H1 (cell line): ENCODE measurements at regions not wholly inside any gene's neighbourhood (a gene's known extent, or its start where the extent isn't known, plus 50 kb on each side); places are given as distances from the start of the nearest gene placed in this dataset.

ENCODE experiments used
- CTCF ChIA-PET: fragments of 300-600 bp; sonication (Branson Sonifier 250); formaldehyde crosslinking; loops from one replicate; lab custom pipeline; 2021; ENCODE audit not compliant: partially characterized antibody; lab: Charles Lee
- POLR2A ChIA-PET: fragments of 300-600 bp; sonication (Branson Sonifier 250); formaldehyde crosslinking; loops from one replicate; lab custom pipeline; 2021; ENCODE audit warnings: inconsistent platforms; ENCODE audit not compliant: partially characterized antibody; lab: Charles Lee
- DNase-seq, 2 experiments: peaks; one replicate each; pipeline versions ENCODE4 v3.0.0 to v3.0.0-alpha.2; 2010 to 2022; ENCODE audit warnings: low spot score in 2 of 2, low read depth in 1 of 2, mixed read lengths in 1 of 2
- FAIRE-seq: peaks from 2 replicates; lab custom pipeline; 2011; peaks lifted over from hg19 to GRCh38; lab: Jason Lieb, UNC
- H2AFZ ChIP-seq: 2 replicates; pipeline ENCODE4 v1.8.1; 2012; ENCODE audit warnings: low read length, inconsistent platforms
- H2AK5ac ChIP-seq: 2 replicates; pipeline ENCODE4 v1.6.1; 2013; ENCODE audit warnings: low read depth, low read length
- H2BK120ac ChIP-seq: replicated peaks from 2 replicates; pipeline ENCODE3; 2013; ENCODE audit warnings: low read depth, low read length, inconsistent platforms
- H2BK12ac ChIP-seq: 2 replicates; pipeline ENCODE4 v1.6.1; 2013; ENCODE audit warnings: low read depth, low read length
- H2BK15ac ChIP-seq: 2 replicates; pipeline ENCODE4 v1.6.1; 2013; ENCODE audit warnings: low read length
- H2BK20ac ChIP-seq: 2 replicates; pipeline ENCODE4 v1.6.1; 2013; ENCODE audit warnings: low read length
- H2BK5ac ChIP-seq: 2 replicates; pipeline ENCODE4 v1.6.1; 2013; ENCODE audit warnings: low read depth, low read length
- H3K14ac ChIP-seq: 2 replicates; pipeline ENCODE4 v1.6.1; 2013; ENCODE audit warnings: inconsistent platforms; ENCODE audit not compliant: insufficient read length
- H3K18ac ChIP-seq: 2 replicates; pipeline ENCODE4 v1.6.1; 2013; ENCODE audit warnings: low read length; ENCODE audit errors: extremely low read depth
- H3K23ac ChIP-seq: 2 replicates; pipeline ENCODE4 v1.6.1; 2013; ENCODE audit warnings: inconsistent platforms; ENCODE audit not compliant: insufficient read length
- H3K23me2 ChIP-seq: 2 replicates; pipeline ENCODE4 v1.6.1; 2013; ENCODE audit warnings: low read depth, low read length
- H3K27ac ChIP-seq: 2 replicates; pipeline ENCODE4 v1.6.1; 2011; ENCODE audit warnings: low read depth, low read length, inconsistent platforms
- H3K27me3 ChIP-seq, 4 experiments: replicated peaks in 1 of 4; 1 replicate in 1 of 4; 2 replicates in 3 of 4; pipeline versions ENCODE4 v1.6.1 to v1.8.1; 2011 to 2013; ENCODE audit warnings: low read length in 3 of 4, mild to moderate bottlenecking in 3 of 4, inconsistent platforms in 2 of 4, mixed read lengths in 2 of 4, moderate library complexity in 1 of 4; ENCODE audit not compliant: control insufficient read depth in 3 of 4, insufficient read depth in 3 of 4; ENCODE audit errors: extremely low read depth in 1 of 4
- H3K36me3 ChIP-seq, 4 experiments: 2 replicates each; pipeline versions ENCODE4 v1.6.1 to v1.8.1; 2011 to 2013; ENCODE audit warnings: mild to moderate bottlenecking in 4 of 4, low read length in 3 of 4, moderate library complexity in 2 of 4, control low read depth in 1 of 4, inconsistent platforms in 1 of 4; ENCODE audit not compliant: insufficient read depth in 4 of 4, control insufficient read depth in 2 of 4
- H3K4ac ChIP-seq: replicated peaks from 2 replicates; pipeline ENCODE3; 2013; ENCODE audit warnings: low read length, low read depth, mixed read lengths, inconsistent platforms; ENCODE audit not compliant: insufficient read length
- H3K4me1 ChIP-seq, 4 experiments: replicated peaks in 1 of 4; 1 replicate in 1 of 4; 2 replicates in 3 of 4; pipeline versions ENCODE4 v1.6.1 to v1.8.1; 2011 to 2013; ENCODE audit warnings: low read length in 3 of 4, inconsistent platforms in 2 of 4, mixed read lengths in 1 of 4; ENCODE audit not compliant: insufficient read depth in 4 of 4, control insufficient read depth in 3 of 4
- H3K4me2 ChIP-seq, 2 experiments: 2 replicates each; pipeline versions ENCODE4 v1.6.1 to v1.8.1; 2011 to 2013; ENCODE audit warnings: low read depth in 2 of 2, low read length in 2 of 2, control low read depth in 1 of 2, inconsistent platforms in 1 of 2, mild to moderate bottlenecking in 1 of 2; ENCODE audit not compliant: insufficient read depth in 1 of 2
- H3K4me3 ChIP-seq, 4 experiments: fragments of 200-600, 300-600 bp in 1 of 4; sonication (generic), shearing (Covaris generic), sonication (Bioruptor Twin) in 1 of 4; 2 replicates each; pipeline versions ENCODE4 v1.5.1 to v1.8.1; 2011 to 2016; ENCODE audit warnings: low read length in 4 of 4, low read depth in 3 of 4, control low read depth in 2 of 4, inconsistent platforms in 2 of 4, mild to moderate bottlenecking in 2 of 4, mixed read lengths in 1 of 4, moderate library complexity in 1 of 4; ENCODE audit not compliant: insufficient read depth in 2 of 4; ENCODE audit errors: extremely low read depth in 1 of 4
- H3K56ac ChIP-seq: replicated peaks from 2 replicates; pipeline ENCODE3; 2013; ENCODE audit warnings: low read depth, mild to moderate bottlenecking, mixed read lengths, low read length, inconsistent platforms; ENCODE audit not compliant: insufficient read length
- H3K79me1 ChIP-seq: 2 replicates; pipeline ENCODE4 v1.6.1; 2013; ENCODE audit warnings: low read depth, low read length, control low read depth
- H3K79me2 ChIP-seq, 2 experiments: 2 replicates each; pipeline versions ENCODE4 v1.6.1 to v1.8.1; 2012 to 2013; ENCODE audit warnings: low read length in 2 of 2, mild to moderate bottlenecking in 2 of 2, inconsistent platforms in 1 of 2; ENCODE audit not compliant: insufficient read depth in 2 of 2, control insufficient read depth in 1 of 2
- H3K9ac ChIP-seq, 4 experiments: replicated peaks in 1 of 4; 1 replicate in 1 of 4; 2 replicates in 3 of 4; pipeline versions ENCODE4 v1.6.1 to v1.8.1; 2011 to 2013; ENCODE audit warnings: low read depth in 3 of 4, low read length in 3 of 4, control low read depth in 2 of 4, mild to moderate bottlenecking in 2 of 4, moderate library complexity in 2 of 4, inconsistent platforms in 1 of 4; ENCODE audit errors: extremely low read depth in 1 of 4
- H3K9me3 ChIP-seq, 2 experiments: 2 replicates each; pipeline versions ENCODE4 v1.6.1 to v1.8.1; 2012 to 2013; ENCODE audit warnings: mild to moderate bottlenecking in 2 of 2, moderate library complexity in 2 of 2, control low read depth in 1 of 2, inconsistent platforms in 1 of 2, low read depth in 1 of 2, low read length in 1 of 2, mixed read lengths in 1 of 2; ENCODE audit not compliant: insufficient read depth in 2 of 2
- H4K20me1 ChIP-seq, 2 experiments: replicated peaks in 1 of 2; 2 replicates each; pipeline versions ENCODE3 to v1.8.1; 2011 to 2013; ENCODE audit warnings: inconsistent platforms in 2 of 2, low read length in 2 of 2, mild to moderate bottlenecking in 1 of 2; ENCODE audit not compliant: insufficient read depth in 2 of 2, control insufficient read depth in 1 of 2
- H4K5ac ChIP-seq: 2 replicates; pipeline ENCODE4 v1.6.1; 2013; ENCODE audit warnings: low read length, low read depth, mixed read lengths, inconsistent platforms; ENCODE audit not compliant: insufficient read length
- H4K8ac ChIP-seq: 2 replicates; pipeline ENCODE4 v1.8.0; 2013; ENCODE audit warnings: mild to moderate bottlenecking, moderate library complexity, low read length, inconsistent platforms; ENCODE audit not compliant: insufficient read depth; ENCODE audit errors: extremely low read depth
- H4K91ac ChIP-seq: replicated peaks from 2 replicates; pipeline ENCODE3; 2013; ENCODE audit warnings: low read length, mixed read lengths, inconsistent platforms; ENCODE audit not compliant: insufficient read length
- GABPA ChIP-seq: IDR thresholded peaks from 2 replicates; pipeline ENCODE4 v1.6.1; 2011; ENCODE audit warnings: mild to moderate bottlenecking, low read length, moderate library complexity, borderline replicate concordance; ENCODE audit not compliant: insufficient read depth
- GTF2F1 ChIP-seq: IDR thresholded peaks from 2 replicates; pipeline ENCODE4 v1.6.1; 2012; ENCODE audit warnings: low read depth, low read length, improper control_type of control experiment, borderline replicate concordance
- KDM1A ChIP-seq: fragments of 200-600, 300-600 bp; sonication (generic); IDR thresholded peaks from 2 replicates; pipeline ENCODE4 v1.7.1; 2016; ENCODE audit warnings: mild to moderate bottlenecking, low read length, borderline replicate concordance
- KDM4A ChIP-seq: IDR thresholded peaks from one replicate; pipeline ENCODE4 v1.7.1; 2012; ENCODE audit warnings: low read depth, mild to moderate bottlenecking, moderate library complexity, low read length, inconsistent platforms; ENCODE audit not compliant: severe bottlenecking
- POLR2A ChIP-seq, 2 experiments: IDR thresholded peaks; 1 replicate in 1 of 2; 2 replicates in 1 of 2; pipeline ENCODE4 v1.6.1; 2011; ENCODE audit warnings: low read depth in 2 of 2, low read length in 2 of 2, mild to moderate bottlenecking in 2 of 2; ENCODE audit errors: control extremely low read depth in 1 of 2
- POU5F1 ChIP-seq: IDR thresholded peaks from 2 replicates; pipeline ENCODE4 v1.6.1; 2011; ENCODE audit warnings: low read depth, mild to moderate bottlenecking, low read length, moderate library complexity
- SIRT6 ChIP-seq: IDR thresholded peaks from one replicate; pipeline ENCODE4 v1.7.1; 2012; ENCODE audit warnings: low read length, inconsistent platforms
- SP1 ChIP-seq: IDR thresholded peaks from 2 replicates; pipeline ENCODE4 v1.6.1; 2011; ENCODE audit warnings: low read depth, low read length
- TAF1 ChIP-seq: IDR thresholded peaks from 2 replicates; pipeline ENCODE4 v1.6.1; 2011; ENCODE audit warnings: mild to moderate bottlenecking, low read depth, low read length
- TBP ChIP-seq: IDR thresholded peaks from 2 replicates; pipeline ENCODE4 v1.6.1; 2011; ENCODE audit warnings: low read depth, low read length, improper control_type of control experiment
- TEAD4 ChIP-seq: IDR thresholded peaks from 2 replicates; pipeline ENCODE4 v1.6.1; 2012; ENCODE audit warnings: low read depth, low read length, inconsistent platforms, mixed read lengths
- WGBS, 2 experiments: shearing (Covaris generic) in 1 of 2; methylation state at CpG; one replicate each; pipeline versions ENCODE4 v1.1.6 to v1.1.7; 2013 to 2015; ENCODE audit warnings: low lambda C conversion rate in 2 of 2, mixed read lengths in 2 of 2, inconsistent platforms in 1 of 2, low coverage in 1 of 2, missing lambda C conversion rate in 1 of 2; ENCODE audit not compliant: insufficient replicate concordance in 2 of 2, insufficient coverage in 1 of 2, insufficient read length in 1 of 2; ENCODE audit errors: extremely low coverage in 1 of 2, missing lambda C conversion rate in 1 of 2; 5-methylcytosine and 5-hydroxymethylcytosine counted together
- TF ChIP-seq, protein P1 (sequence below): IDR thresholded peaks from 2 replicates; pipeline ENCODE4 v1.6.1; 2012; ENCODE audit warnings: low read length, inconsistent platforms

DNA sequence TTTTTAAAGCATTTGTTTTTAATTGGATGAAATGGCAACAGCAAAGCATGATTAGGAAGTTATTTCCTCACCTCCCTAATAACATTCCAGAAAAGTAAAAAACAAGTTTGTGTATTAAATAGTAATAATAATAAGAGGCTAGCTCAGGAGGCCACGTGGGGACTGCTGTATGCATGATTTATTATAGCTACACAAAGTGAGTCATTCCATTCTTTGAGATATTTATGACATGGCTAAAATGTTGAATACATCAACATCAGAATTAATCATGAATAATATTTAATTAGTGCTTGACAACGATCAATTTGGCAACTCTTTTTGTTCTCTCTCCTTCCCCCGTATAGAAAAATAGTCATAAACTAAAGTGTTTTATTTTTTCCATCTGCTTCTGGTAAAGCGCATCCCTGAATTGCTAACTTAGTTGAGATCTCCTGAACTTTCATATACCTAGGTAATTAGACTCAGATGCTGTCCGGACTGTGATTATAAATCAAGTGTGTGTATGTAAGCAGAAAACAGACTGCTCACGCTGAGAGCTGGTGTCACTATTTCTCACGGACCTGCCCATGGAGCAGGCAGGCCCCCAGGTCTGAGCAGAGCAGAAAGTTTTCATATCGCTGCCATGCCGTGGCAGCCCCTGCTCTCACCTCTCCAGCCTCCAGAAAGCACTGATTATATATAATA lies 125.7 kb downstream of the WT1 start:
- ChIA-PET CTCF (interaction anchor here (0.9 to 1.5 kb wide), 6 partner anchors 14 to 25 kb away, joined by 3 to 5 read pairs (median 3); no protein-coding TSS in a partner anchor), POLR2A (no interaction called here)
- no peaks in the 10 kb centered on the region for H4K20me1 ChIP-seq
- no peaks in the 10 kb centered on the region for H3K36me3 ChIP-seq
- no peak overlapping the region for H2BK5ac ChIP-seq
- no peak overlapping the region for H3K18ac ChIP-seq
- H3K4ac ChIP-seq = no peak overlapping the region
- H3K23me2 ChIP-seq = no peaks in the 10 kb centered on the region
- H2BK20ac ChIP-seq = no peak overlapping the region
- H3K4me2 ChIP-seq = no peak overlapping the region
- H4K8ac ChIP-seq = no peak overlapping the region
- WGBS, 2 experiments = 88% methylated on average over 9 of the region's 9 CpGs; no CpG with 5 or more reads in 1 of the 2 experiments
- DNase-seq (no peak), FAIRE-seq (no peak)
- TF ChIP-seq TBP (no peak), TEAD4 (no peak), KDM4A (no peak), POLR2A (IDR thresholded peaks at IDR 0.05; ENCODE audit: control extremely low read depth in 1 of 2, low read depth in 2 of 2, low read length in 2 of 2) (no peak), KDM1A (no peak), GTF2F1 (no peak), TAF1 (no peak), POU5F1 (no peak), SIRT6 (no peak), GABPA (no peak), SP1 (no peak)
- TF ChIP-seq, protein P1, sequence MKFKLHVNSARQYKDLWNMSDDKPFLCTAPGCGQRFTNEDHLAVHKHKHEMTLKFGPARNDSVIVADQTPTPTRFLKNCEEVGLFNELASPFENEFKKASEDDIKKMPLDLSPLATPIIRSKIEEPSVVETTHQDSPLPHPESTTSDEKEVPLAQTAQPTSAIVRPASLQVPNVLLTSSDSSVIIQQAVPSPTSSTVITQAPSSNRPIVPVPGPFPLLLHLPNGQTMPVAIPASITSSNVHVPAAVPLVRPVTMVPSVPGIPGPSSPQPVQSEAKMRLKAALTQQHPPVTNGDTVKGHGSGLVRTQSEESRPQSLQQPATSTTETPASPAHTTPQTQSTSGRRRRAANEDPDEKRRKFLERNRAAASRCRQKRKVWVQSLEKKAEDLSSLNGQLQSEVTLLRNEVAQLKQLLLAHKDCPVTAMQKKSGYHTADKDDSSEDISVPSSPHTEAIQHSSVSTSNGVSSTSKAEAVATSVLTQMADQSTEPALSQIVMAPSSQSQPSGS = no peak
- H3K27ac ChIP-seq = no peak overlapping the region
- H4K5ac ChIP-seq = no peak overlapping the region
- H3K79me2 ChIP-seq = no peaks in the 10 kb centered on the region
- H2BK120ac ChIP-seq = no peak overlapping the region
- no peak overlapping the region for H2BK15ac ChIP-seq
- no peak overlapping the region for H3K4me3 ChIP-seq
- no peak overlapping the region for H3K56ac ChIP-seq
- no peak overlapping the region for H4K91ac ChIP-seq
- no peak overlapping the region for H3K9ac ChIP-seq
- H3K23ac ChIP-seq = no peak overlapping the region
- H2AFZ ChIP-seq = no peak overlapping the region
- H2AK5ac ChIP-seq = no peak overlapping the region
- H3K4me1 ChIP-seq = peaks cover 2 to 7% (median 5%) of the 10 kb centered on the region in 4 experiments; a peak in 6 of 7 replicates
- no peaks in the 10 kb centered on the region for H3K9me3 ChIP-seq
- no peak overlapping the region for H3K14ac ChIP-seq
- no peaks in the 10 kb centered on the region for H3K27me3 ChIP-seq
- no peaks in the 10 kb centered on the region for H3K79me1 ChIP-seq
- no peak overlapping the region for H2BK12ac ChIP-seq
